Stimulated activated CD4-positive, alpha-beta T cell treated with anti-CD3 and anti-CD28 coated beads, Interleukin-15, amount 100 ng/mL, for 24 hours (primary cell): ENCODE measurements at regions not wholly inside any gene's neighbourhood (a gene's known extent, or its start where the extent isn't known, plus 50 kb on each side); places are given as distances from the start of the nearest gene placed in this dataset.
"Not testable (repeated sequence)": the region's sequence is repeated elsewhere in the genome, so short reads cannot be mapped to it uniquely, and the experiment has no call there.

Source experiments
- DNase-seq: peaks from one replicate; pipeline ENCODE4 v3.0.0-alpha.2; 2020

DNA sequence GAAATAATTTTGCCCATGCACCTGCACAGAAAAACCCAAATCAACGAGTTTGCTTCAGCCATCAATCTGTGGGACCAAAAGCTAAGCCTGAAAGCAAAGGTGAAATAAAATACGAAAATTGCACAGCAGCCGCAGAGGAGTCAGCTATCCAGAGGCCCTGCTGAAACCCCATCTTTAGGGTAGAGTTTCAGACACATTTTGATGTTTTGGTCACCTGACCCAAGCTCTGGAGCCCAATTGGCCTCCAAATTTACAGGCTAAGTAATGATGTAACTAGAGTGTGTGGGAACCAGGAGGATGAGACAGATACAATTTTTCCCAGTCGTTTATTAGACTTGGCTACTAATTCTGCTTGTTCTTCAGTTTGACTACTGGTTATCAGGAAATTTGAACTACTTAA, 308.6 kb upstream of the ATP11B start:
- DNase-seq = no peak

DNA sequence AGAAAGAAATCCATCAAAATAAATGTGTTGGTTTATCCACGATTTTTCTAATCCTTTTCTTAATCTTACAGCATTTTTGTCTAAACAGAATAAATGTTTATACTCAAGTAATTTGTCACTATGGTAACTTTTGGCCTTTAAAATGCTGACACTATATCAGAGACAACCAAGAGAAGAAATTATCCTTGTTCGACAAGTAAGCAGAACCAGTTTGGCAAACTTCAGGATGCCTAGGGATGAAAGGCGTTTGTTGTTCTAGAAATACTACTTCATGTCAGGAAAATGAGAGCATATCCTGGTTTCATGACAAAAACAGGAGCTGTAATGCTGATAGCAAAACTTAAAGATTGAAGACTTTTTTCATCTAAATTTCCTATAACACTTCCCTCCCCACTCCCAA, 308.0 kb upstream of the ATP11B start:
- DNase-seq = no peak

- DNase-seq = no peak
These were observed 306.8 kb upstream of the ATP11B start for GRCh38 chr3:182486463-182486862.

DNA sequence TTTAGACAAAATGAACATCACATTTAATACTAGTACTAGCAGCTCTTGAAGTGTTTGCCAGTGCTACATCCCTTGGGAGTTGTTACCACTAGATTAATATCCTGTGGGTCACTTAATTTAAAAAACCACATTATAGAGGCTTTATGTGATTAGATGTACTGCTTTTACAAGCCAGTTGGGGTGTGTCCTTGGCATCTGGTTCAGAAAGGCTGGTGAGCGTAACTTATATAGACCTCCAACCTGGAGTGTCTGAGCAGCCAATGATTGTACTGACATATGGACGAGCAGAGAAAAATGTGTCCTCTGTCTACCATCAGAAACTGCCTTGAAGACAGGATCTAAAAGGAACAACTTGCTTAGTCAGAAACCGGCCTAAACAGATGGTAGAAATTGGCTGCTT, 306.2 kb upstream of the ATP11B start:
- no peak for DNase-seq

DNA sequence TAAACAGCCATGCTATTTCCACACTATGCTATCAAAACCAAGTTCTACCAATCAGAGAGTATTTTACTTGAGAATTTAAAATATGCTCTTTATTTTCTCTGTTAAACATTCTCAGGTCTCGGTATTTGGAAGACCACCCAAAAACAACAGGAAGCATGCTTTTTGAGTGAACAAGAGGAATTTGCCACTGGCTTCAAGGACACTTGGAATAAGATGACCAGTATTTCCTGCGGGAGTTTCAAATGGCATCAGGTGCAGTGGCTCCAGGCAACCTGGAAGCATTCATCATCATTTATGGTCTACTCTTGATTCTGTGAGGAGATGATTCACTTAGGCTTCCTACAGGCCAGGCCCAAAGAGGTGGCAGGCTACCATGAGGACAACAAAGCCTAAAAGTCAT, 305.7 kb upstream of the ATP11B start:
- no peak for DNase-seq

- DNase-seq = no peak
These were observed 302.5 kb upstream of the ATP11B start for GRCh38 chr3:182490596-182491491.

GRCh38 chr3:182491577-182491976, 301.7 kb upstream of the ATP11B start:
- no peak for DNase-seq

DNA sequence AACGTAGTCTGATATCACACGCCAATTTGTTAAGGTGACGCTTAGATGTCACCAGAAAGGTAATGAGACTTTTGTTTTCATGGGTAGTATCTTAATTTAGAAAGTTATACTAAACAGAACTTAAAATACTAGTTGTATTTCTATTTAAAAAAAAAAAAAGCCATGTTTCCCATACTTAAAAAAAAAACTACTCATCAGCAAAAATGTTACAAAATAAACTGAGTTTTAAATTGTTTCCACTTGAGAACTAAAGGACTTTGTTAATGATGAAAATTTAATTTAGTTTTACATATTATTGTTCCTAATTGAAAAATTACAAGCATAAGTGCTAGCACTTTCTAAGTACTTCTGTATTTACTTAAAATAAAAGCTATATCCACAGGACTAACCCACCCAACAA, 300.8 kb upstream of the ATP11B start:
- DNase-seq = no peak

GRCh38 chr3:182500289-182500688, 293.0 kb upstream of the ATP11B start:
- no peak for DNase-seq

DNA sequence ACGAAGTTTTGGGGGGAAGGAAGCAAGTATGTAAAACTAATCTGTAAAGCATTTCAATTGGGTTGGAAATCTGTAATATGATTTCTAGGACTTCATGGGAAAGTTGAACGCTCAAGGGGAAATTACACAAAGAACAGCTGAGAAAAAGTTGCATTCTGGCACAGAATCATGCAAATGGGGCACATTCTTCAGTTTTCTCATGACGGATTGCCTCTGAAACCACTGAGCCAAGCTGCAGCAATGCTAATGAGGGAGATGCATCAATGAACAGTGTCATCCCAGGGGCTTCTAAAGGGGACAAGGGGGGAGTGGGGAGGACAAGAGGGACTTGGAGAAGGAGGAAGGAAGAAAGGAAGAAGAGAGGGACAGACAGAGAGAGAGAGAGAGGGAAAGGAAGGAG, 291.4 kb upstream of the ATP11B start:
- no peak for DNase-seq

DNA sequence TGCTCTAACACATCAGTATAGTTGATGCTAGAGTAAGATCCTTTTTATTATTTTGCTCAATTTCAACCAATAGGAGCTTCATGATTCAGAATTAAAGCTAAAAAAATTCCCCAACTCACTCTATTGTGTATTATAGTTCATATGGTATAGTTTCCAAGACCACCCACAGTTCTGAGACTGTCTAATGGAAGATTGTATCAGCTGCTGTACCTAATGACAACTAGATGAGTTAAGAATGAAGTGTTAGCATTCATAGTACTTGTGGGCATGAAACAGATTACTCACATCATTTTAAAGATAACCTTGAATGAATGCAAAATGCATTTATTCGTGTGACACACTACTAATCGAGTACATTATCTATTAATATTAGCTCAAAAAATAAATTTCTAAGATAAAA, 289.9 kb upstream of the ATP11B start:
- DNase-seq = no peak

DNA sequence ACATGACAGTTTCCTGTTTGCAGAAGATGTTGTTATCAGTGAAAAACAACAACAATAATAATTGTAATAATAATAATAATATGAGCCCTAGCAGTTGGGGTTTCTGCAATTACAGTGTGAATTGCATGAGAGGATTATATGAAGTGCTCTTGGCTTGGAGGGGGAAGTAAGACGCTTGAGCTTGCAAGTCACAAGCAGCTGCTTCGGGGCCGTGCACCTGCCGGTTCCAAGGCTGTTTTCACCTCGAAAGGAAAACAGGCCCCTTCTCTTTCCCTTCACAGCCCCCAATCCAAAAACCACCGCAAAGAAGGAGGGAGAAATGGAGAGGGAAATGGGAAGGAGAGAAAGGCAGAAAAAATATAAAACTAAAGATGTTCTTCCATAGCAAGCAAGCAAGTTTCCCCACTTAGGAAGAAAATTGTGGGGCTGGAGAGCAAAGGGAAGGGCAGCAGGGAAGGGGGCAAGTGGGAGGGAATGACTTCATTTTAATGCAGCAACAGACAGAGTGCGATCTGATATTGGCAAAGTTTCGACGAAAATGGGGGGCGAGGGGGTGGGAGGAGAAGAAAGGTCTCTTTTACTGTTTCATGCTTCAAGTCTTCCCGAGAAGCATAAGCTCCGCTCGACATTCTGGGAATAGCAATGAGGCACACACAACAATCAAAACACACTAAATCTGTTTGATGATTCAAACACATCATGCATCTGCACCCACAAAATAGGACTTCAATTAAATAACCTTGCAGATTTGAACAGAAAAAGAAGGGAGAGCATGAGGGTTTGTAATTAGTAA, 284.2 kb upstream of the ATP11B start:
- no peak for DNase-seq

GRCh38 chr3:182509844-182510460, 283.4 kb upstream of the ATP11B start:
- DNase-seq = no peak

DNA sequence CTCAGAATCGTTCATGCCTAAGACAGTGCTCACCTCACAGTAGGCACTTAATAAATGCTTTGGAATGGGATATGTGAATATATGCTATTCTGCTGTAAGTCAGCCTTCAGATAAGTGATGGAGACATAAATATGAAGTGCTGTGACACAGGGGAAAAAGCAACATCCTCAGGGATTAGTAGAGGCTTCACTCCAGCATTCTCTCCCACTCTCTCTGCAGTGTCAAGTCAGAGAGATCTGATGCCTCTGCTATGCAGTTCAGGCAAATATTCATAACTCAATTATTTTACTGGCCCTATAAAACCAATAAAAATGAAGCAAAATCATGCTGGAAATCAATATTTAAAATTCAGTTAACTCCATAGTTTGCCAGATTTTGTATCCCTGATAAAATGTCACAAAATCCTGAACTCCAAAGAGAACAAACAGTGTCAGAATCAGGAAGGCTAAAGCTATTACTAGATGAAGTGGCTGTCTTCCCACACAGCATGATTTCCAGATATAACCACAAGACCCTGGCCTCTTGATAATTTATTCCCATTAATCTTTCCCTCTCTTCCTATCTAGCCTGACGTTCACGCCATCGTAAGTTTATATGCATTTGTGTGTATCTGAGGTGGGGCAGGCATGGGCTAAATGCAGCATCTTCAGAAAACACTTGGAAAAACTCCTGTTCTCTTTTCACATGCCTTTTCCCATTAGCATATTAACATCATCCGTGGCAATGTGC, 278.9 kb upstream of the ATP11B start:
- no peak for DNase-seq

DNA sequence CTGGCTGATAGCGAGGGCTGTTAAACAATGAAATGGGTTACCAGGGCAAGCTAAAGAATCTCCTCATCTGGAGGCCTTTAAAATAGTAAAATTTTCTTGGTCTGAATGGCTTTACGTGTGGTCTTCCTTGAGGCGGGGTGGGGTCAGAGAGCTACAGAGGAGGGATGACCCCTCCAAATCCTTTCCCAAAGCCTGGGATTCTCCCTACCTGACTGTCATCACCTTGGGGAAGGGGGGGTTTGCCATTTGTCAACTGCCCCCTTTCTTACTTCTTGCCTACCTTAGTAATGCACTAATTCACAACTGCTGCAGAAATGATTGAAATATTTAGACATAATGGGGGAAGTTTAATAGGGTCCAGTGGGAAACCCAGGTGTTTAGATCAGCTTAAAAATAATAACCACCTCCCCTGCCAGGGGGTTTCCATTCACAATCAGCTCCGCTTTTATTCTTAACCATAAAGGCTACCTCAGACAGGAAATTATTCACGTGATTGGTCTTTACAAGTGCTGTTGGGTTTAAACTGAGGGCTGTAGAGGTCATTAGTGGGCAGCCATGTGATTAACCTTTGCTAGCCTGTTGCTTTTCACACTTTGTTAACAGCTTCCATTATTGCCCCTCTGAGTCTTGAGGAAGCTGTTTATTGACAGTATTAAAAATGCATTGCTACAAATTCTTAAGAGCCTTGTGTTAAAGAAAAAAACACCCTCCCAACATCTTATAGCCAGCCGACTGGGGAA, 276.5 kb upstream of the ATP11B start:
- no peak for DNase-seq

- no peak for DNase-seq
These were observed 273.7 kb upstream of the ATP11B start for GRCh38 chr3:182519569-182519968.

GRCh38 chr3:182521339-182521738, 272.0 kb upstream of the ATP11B start:
- no peak for DNase-seq

GRCh38 chr3:182523424-182523823, 269.9 kb upstream of the ATP11B start:
- not testable (repeated sequence) for DNase-seq

GRCh38 chr3:182523836-182524235, 269.5 kb upstream of the ATP11B start:
- no peak for DNase-seq

DNA sequence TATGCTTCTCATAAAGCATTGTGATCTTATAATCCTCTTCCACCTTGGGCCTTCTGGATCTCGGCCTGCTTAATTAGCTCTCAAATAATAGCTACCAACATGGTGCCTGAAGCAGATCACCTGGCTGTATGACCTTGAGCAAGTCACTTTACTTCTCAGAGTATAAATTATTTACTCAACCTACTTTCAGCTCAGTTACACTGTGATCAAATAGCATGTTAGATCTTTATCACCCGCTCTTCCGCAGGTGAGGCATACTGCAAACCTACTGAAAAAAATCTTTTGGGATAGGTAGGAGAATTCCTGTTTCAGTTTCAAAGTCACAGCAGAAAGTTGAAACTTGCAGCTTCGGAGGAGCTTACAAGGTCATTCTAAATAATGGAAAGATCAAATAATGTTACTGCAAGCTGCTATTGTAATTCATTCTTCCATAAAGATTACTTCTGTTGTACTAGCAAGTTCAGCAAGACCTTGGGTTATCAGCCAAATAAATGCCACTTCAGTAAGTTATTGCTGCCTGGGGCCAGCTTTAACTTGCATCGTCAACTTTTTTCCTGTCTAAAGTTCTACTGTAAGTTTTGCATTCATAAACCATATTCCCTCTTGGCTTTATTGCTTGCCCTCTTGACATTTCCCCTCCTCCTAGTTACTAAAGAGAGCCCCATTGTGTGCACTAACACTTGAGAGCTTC, 268.4 kb upstream of the ATP11B start:
- no peak for DNase-seq

GRCh38 chr3:182525766-182526374, 267.4 kb upstream of the ATP11B start:
- no peak for DNase-seq
